C4-2B (cell line): ENCODE measurements at regions not wholly inside any gene's neighbourhood (a gene's known extent, or its start where the extent isn't known, plus 50 kb on each side); places are given as distances from the start of the nearest gene placed in this dataset.

Source experiments
- H3K27ac ChIP-seq: fragments of 450-650 bp; 2 replicates; pipeline ENCODE4 v1.5.1; 2017
- ZFX ChIP-seq: fragments of 450-650 bp; IDR thresholded peaks from 2 replicates; pipeline ENCODE4 v1.6.1; 2017
- TF ChIP-seq, protein P1 (sequence below): fragments of 450-650 bp; conservative IDR thresholded peaks from 2 replicates; pipeline ENCODE4 v1.5.1; 2017; ENCODE audit warnings: mild to moderate bottlenecking

- no peak overlapping the region for H3K27ac ChIP-seq
- TF ChIP-seq, protein P1, sequence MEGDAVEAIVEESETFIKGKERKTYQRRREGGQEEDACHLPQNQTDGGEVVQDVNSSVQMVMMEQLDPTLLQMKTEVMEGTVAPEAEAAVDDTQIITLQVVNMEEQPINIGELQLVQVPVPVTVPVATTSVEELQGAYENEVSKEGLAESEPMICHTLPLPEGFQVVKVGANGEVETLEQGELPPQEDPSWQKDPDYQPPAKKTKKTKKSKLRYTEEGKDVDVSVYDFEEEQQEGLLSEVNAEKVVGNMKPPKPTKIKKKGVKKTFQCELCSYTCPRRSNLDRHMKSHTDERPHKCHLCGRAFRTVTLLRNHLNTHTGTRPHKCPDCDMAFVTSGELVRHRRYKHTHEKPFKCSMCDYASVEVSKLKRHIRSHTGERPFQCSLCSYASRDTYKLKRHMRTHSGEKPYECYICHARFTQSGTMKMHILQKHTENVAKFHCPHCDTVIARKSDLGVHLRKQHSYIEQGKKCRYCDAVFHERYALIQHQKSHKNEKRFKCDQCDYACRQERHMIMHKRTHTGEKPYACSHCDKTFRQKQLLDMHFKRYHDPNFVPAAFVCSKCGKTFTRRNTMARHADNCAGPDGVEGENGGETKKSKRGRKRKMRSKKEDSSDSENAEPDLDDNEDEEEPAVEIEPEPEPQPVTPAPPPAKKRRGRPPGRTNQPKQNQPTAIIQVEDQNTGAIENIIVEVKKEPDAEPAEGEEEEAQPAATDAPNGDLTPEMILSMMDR = no peak
- no peak for TF ChIP-seq ZFX
Measured at GRCh38 chr7:11931307-11931706, 99.3 kb upstream of the THSD7A start.

DNA sequence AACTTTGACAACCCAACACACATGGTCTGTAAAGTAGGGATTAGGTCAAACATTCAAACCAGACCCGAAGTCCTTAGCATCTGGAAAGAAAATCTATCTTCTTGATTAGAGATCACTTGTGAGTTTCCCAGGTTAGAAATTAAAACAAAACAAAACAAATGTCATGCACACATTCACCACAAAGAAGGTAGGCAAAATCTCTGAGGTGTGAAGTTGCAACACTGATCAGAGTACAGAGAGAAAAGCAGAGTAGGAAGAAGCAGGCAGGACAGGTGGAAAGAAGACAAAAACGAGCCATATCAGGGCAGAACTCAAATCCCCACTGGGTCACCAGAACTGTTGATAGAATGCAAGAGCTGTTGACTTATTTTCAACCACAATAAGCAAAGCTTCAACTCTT, 102.8 kb upstream of the THSD7A start:
- H3K27ac ChIP-seq = no peak overlapping the region
- no peak for TF ChIP-seq ZFX
- TF ChIP-seq, protein P1 = no peak

- H3K27ac ChIP-seq = no peak overlapping the region
- TF ChIP-seq ZFX = no peak
- TF ChIP-seq, protein P1 = no peak
Measured at GRCh38 chr7:11935905-11936304, 103.9 kb upstream of the THSD7A start.

DNA sequence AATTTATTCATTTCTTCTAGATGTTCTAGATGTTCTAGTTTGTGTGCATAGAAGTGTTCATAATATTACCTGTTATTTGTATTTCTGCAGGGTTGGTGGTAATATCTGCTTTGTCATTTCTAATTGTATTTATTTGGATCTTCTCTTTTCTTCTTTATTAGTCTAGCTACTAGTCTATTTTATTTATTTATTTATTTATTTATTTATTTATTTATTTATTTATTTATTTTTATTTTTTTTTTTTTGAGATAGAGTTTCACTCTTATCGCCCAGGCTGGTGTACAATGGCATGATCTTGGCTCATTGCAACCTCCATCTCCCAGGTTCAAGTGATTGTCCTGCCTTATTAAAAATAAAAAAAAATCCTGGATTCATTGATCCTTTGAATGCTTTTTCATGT, 114.8 kb upstream of the THSD7A start:
- no peak overlapping the region for H3K27ac ChIP-seq
- TF ChIP-seq, protein P1 = no peak
- no peak for TF ChIP-seq ZFX

- H3K27ac ChIP-seq = peak overlapping the region; percentile 56
- no peak for TF ChIP-seq ZFX
- TF ChIP-seq, protein P1 = no peak
Measured at GRCh38 chr7:11950281-11950680, 118.3 kb upstream of the THSD7A start.

DNA sequence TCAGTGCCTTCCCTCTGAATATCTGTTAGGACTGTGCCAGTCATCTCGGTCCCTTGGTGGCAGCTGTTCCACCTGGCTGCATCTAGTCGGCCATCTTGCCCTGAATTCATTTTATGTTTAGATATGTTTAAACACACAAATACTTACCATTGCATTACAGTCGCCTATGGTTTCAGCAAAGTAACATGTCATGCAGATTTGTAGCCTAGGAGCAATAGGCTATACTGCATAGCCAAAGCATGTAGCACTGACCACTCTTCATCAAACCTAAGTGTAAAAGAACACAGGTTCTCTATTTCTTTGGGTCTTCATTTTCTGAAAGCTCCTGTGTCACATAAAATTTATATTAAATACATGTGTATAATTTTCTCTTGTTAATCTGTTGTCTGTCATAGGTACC, 118.9 kb upstream of the THSD7A start:
- no peak for TF ChIP-seq ZFX
- TF ChIP-seq, protein P1 = no peak
- peak overlapping the region; percentile 56 for H3K27ac ChIP-seq

DNA sequence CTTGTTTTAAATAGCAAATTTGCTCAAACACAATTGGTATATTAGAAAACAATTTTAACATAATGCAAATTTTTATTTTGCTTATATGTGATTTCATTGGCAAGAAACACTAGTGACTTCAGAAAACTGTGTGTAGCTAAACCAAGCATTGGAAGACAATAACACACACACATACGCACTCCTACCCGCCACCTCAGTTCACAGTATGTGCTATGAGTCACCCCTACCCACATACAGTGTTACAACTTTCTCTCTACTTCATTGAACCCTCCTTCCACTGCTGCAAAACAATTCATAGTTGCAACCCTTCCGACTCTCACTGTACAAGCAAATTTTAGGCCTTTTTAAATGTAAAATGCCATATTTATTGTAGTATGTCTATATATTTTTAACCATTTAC, 119.9 kb upstream of the THSD7A start:
- no peak overlapping the region for H3K27ac ChIP-seq
- TF ChIP-seq, protein P1 = no peak
- no peak for TF ChIP-seq ZFX
